ENCODE measurements at regions not wholly inside any gene's neighbourhood (a gene's known extent, or its start where the extent isn't known, plus 50 kb on each side); places are given as distances from the start of the nearest gene placed in this dataset.

DNA sequence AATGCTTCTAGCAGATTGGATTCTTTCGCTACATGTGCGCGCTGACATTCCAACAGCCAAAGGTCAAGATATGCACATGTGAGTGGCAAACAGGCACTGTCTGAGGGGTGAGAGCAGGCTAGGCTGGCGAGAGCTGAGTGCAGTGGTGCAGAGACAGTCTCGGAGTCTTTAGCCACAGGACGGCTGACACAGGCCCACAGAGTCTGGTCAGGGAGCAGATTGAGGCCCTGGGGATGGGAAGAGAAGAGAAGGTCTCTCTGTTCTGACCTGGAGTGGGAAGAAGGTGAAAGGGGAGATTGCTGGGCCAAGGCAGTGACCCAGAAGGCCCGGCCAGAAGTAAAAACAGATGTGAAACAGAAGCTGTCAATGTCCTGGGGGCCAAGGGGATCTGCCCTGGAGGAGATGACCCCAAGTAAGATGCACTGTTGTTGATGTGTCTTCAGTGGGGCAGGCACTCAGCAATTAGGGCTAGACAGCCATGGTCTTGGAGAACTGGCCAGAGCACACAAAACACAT, 197.8 kb downstream of the ETS1 start:
- TF ChIP-seq POLR2AphosphoS5 (IDR thresholded peaks at IDR 0.05; ENCODE audit: insufficient read depth, low read depth, low read length) (no peak), MAX (IDR thresholded peaks at IDR 0.05; ENCODE audit: insufficient read depth, insufficient read length) (no peak)
- TF ChIP-seq, protein P1, sequence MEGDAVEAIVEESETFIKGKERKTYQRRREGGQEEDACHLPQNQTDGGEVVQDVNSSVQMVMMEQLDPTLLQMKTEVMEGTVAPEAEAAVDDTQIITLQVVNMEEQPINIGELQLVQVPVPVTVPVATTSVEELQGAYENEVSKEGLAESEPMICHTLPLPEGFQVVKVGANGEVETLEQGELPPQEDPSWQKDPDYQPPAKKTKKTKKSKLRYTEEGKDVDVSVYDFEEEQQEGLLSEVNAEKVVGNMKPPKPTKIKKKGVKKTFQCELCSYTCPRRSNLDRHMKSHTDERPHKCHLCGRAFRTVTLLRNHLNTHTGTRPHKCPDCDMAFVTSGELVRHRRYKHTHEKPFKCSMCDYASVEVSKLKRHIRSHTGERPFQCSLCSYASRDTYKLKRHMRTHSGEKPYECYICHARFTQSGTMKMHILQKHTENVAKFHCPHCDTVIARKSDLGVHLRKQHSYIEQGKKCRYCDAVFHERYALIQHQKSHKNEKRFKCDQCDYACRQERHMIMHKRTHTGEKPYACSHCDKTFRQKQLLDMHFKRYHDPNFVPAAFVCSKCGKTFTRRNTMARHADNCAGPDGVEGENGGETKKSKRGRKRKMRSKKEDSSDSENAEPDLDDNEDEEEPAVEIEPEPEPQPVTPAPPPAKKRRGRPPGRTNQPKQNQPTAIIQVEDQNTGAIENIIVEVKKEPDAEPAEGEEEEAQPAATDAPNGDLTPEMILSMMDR (IDR thresholded peaks at IDR 0.05; ENCODE audit: extremely low read depth in 1 of 2, insufficient read depth in 1 of 2, low read depth in 1 of 2, low read length in 2 of 2) = no peak

Measured in endothelial cell of umbilical vein (primary cell).